Colonic mucosa (tissue), 4 donors: ENCODE measurements at regions not wholly inside any gene's neighbourhood (a gene's known extent, or its start where the extent isn't known, plus 50 kb on each side); places are given as distances from the start of the nearest gene placed in this dataset.
"Not testable (repeated sequence)": the region's sequence is repeated elsewhere in the genome, so short reads cannot be mapped to it uniquely, and the experiment has no call there.

Experiments
- DNase-seq: peaks from one replicate; pipeline ENCODE4 v3.0.0-alpha.2; 2020
- H3K27ac ChIP-seq: fragments of 200-600 bp; one replicate; pipeline ENCODE4 v1.8.0; 2021
- H3K27me3 ChIP-seq: fragments of 200-600 bp; one replicate; pipeline ENCODE4 v1.8.0; 2021
- H3K36me3 ChIP-seq: fragments of 200-600 bp; one replicate; pipeline ENCODE4 v1.8.0; 2021
- H3K4me1 ChIP-seq: fragments of 200-600 bp; one replicate; pipeline ENCODE4 v1.8.0; 2021; ENCODE audit warnings: mild to moderate bottlenecking
- H3K4me3 ChIP-seq: fragments of 200-600 bp; one replicate; pipeline ENCODE4 v1.8.0; 2021
- H3K9ac ChIP-seq, 2 donors: one replicate each; pipeline ENCODE4 v1.7.0; 2013; ENCODE audit warnings: control low read depth in 2 of 2, low read depth in 2 of 2, low read length in 2 of 2
- H3K9me3 ChIP-seq: fragments of 200-600 bp; one replicate; pipeline ENCODE4 v1.8.0; 2021
- intact Hi-C: fragments of 100-400 bp; cut with DNase I; formaldehyde crosslinking; loops from one replicate; pipeline ENCODE4 v1.14.1; 2022
- TF ChIP-seq, protein P1 (sequence below): fragments of 200-600 bp; IDR thresholded peaks from one replicate; pipeline ENCODE4 v1.8.0; 2022; ENCODE audit warnings: antibody characterized with exemption, mild to moderate bottlenecking
- donor health status: healthy.
- donor health status: DM: no; HTN: no; CAD: no.
- donor health status: DM: no; HTN: no; CAD: no.

DNA sequence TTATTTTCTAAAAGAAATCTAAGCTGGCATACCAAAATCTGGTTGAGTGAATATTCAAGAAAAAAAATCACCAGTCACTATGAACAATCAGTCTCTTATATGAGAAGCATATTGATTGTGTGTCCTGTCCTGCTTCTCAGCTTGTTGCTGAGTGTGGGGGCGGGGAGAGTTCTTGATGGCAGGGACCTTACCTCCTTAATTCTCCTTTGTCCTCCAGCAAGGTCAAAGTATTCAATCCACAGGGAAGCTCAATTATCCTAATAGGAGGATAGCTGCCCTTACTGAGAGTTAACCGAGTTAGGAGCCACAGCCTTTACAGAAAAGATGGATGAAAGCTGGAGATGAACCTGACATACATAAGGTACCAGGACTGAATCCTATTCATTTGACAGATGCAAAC lies 154.0 kb downstream of the LY86 start:
- TF ChIP-seq, protein P1, sequence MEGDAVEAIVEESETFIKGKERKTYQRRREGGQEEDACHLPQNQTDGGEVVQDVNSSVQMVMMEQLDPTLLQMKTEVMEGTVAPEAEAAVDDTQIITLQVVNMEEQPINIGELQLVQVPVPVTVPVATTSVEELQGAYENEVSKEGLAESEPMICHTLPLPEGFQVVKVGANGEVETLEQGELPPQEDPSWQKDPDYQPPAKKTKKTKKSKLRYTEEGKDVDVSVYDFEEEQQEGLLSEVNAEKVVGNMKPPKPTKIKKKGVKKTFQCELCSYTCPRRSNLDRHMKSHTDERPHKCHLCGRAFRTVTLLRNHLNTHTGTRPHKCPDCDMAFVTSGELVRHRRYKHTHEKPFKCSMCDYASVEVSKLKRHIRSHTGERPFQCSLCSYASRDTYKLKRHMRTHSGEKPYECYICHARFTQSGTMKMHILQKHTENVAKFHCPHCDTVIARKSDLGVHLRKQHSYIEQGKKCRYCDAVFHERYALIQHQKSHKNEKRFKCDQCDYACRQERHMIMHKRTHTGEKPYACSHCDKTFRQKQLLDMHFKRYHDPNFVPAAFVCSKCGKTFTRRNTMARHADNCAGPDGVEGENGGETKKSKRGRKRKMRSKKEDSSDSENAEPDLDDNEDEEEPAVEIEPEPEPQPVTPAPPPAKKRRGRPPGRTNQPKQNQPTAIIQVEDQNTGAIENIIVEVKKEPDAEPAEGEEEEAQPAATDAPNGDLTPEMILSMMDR: no peak
- H3K27me3 ChIP-seq: no peaks in the 10 kb centered on the region
- DNase-seq: no peak
- H3K9me3 ChIP-seq: no peaks in the 10 kb centered on the region
- no peaks in the 10 kb centered on the region for H3K36me3 ChIP-seq
- H3K4me1 ChIP-seq: no peaks in the 10 kb centered on the region
- H3K27ac ChIP-seq: no peak overlapping the region
- H3K9ac ChIP-seq: no peak overlapping the region
- intact Hi-C loops: no loop called here
- H3K4me3 ChIP-seq: no peak overlapping the region

DNA sequence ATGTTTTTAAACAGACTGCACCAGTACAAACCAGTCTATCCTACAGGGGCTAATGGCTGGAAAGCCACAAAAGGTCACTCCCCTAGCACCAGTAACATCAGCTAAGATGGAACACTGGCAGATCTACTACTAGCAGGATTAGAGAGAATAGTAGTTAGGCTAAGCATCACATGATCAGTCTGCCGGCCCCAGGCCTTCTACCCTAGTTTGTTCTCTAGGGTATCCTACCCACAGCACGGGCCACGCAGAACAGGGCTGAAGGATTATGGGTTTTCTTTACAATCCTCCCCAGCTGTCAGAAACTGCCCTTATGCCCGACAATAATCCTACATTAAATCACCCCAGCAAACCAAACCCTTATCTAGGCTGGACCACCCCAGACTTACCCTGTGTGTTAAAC lies 156.0 kb downstream of the LY86 start:
- Histone ChIP-seq H3K4me1 (no peaks in the 10 kb centered on the region), H3K9me3 (no peaks in the 10 kb centered on the region), H3K36me3 (no peaks in the 10 kb centered on the region), H3K4me3 (no peak overlapping the region), H3K9ac (no peak overlapping the region), H3K27me3 (no peaks in the 10 kb centered on the region), H3K27ac (no peak overlapping the region)
- DNase-seq: no peak
- intact Hi-C loops: no loop called here
- TF ChIP-seq, protein P1: no peak

DNA sequence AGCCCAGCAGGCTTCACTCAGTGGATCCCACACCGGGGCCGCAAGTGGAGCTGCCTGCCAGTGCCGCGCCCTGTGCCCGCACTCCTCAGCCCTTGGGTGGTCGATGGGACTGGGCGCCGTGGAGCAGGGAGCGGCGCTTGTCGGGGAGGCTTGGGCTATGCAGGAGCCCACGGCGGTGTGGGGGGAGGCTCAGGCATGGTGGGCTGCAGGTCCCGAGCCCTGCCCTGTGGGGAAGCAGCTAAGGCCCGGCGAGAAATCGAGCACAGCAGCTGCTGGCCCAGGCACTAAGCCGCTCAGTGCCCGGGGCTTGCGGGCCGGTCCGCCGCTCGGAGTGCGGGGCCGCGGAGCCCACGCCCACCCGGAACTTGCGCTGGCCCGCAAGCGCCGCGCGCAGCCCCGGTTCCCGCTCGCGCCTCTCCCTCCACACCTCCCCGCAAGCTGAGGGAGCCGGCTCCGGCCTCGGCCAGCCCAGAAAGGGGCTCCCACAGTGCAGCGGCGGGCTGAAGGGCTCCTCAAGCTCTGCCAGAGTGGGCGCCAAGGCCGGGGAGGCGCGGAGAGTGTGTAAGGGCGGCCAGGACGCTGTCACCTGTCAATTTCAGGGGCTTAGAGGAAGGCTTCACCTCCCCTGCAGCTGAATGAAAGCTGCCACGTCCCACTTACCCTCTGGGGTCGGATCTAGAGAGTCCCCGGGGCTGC lies 157.3 kb downstream of the LY86 start:
- H3K9me3 ChIP-seq, H3K27ac ChIP-seq, H3K36me3 ChIP-seq, intact Hi-C loops, H3K27me3 ChIP-seq, H3K9ac ChIP-seq, H3K4me3 ChIP-seq, DNase-seq, H3K4me1 ChIP-seq: not testable (repeated sequence)

DNA sequence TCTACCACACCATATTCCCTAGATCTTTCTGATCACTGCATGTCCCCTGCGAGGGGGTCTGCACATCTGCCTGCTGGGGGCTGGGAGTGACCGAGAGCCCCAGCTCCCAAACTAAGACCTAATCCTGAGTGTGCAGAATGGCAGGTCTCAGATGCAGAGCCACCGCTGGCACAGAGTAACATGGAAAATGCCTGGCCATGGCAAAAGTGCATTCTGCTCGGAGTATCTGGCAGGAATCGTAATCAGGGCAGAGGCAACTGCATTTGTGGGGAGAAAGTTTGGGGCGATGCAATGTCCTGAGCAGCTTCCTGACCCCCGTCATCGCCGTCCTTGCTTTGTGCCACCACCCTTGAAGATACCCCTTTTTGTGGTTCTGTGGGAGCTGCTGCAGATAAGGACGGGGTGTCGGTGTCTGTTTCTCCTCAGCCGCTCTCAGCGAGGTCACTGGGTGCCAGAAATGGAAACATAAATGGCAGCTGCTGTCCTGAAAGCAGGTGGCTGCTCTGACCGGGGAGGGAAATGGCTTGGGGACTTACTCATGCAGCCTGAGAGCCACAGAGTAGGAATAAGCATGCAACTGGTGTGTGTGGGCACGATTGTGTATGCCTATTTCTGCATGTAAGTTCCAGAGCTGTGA lies 157.9 kb downstream of the LY86 start:
- no peak overlapping the region for H3K9ac ChIP-seq
- H3K9me3 ChIP-seq: no peaks in the 10 kb centered on the region
- no peaks in the 10 kb centered on the region for H3K27me3 ChIP-seq
- intact Hi-C loops: no loop called here
- peaks cover 10% of the 10 kb centered on the region for H3K4me1 ChIP-seq
- no peak overlapping the region for H3K27ac ChIP-seq
- H3K4me3 ChIP-seq: no peak overlapping the region
- H3K36me3 ChIP-seq: no peaks in the 10 kb centered on the region
- TF ChIP-seq, protein P1: no peak
- no peak for DNase-seq

DNA sequence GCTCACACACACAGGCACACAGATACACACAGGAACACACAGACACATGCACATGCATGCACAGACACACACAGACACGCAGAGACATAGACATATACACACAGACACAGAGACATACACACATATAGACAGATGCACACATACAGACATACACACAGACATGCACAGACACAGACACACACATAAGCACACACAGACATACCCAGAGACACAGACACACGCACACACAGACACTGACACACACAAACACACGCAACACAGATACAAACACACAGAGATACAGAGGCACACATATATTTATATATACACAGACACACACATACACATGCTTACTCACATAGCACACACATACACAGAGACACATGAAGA lies 158.4 kb downstream of the LY86 start:
- no peak overlapping the region for H3K9ac ChIP-seq
- intact Hi-C loops: no loop called here
- TF ChIP-seq, protein P1: no peak
- no peak overlapping the region for H3K27ac ChIP-seq
- H3K4me3 ChIP-seq: no peak overlapping the region
- H3K4me1 ChIP-seq: peaks cover 10% of the 10 kb centered on the region
- no peak for DNase-seq
- H3K36me3 ChIP-seq: no peaks in the 10 kb centered on the region
- H3K9me3 ChIP-seq: no peaks in the 10 kb centered on the region
- no peaks in the 10 kb centered on the region for H3K27me3 ChIP-seq

DNA sequence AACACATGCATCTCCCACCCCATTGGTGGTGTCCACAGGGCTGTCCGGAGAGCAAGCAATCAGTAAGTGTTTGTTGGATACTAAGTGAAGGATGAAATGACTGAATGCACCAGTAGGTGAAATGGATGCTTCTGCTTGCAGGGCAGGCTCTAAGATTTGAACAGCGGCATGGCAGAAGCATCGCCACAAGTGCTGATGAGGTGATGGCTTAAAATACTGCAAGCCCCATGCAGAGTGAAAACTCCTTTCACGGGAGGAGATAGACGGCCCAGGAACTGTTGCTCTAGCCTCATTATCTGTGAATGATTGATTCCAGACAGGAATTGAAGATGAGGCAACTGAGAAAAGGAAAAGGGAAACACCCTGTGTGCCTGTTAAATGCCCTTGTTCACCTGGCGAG lies 158.9 kb downstream of the LY86 start:
- no peak for DNase-seq
- Histone ChIP-seq H3K9ac (no peak overlapping the region), H3K36me3 (no peaks in the 10 kb centered on the region), H3K4me3 (no peak overlapping the region), H3K27ac (no peak overlapping the region), H3K9me3 (no peaks in the 10 kb centered on the region), H3K4me1 (peaks cover 10% of the 10 kb centered on the region), H3K27me3 (no peaks in the 10 kb centered on the region)
- intact Hi-C loops: no loop called here
- TF ChIP-seq, protein P1: no peak
